Stomach (tissue), 4 donors: ENCODE measurements at regions not wholly inside any gene's neighbourhood (a gene's known extent, or its start where the extent isn't known, plus 50 kb on each side); places are given as distances from the start of the nearest gene placed in this dataset.

Experiments used
- CTCF ChIP-seq, 7 experiments: fragments of 450-650 bp in 4 of 7; fragments of 200-600 bp in 3 of 7; sonication (generic) in 3 of 7; IDR thresholded peaks; one replicate each; pipeline ENCODE4 v1.5.1; 2016 to 2019; ENCODE audit warnings: antibody characterized with exemption in 7 of 7, control low read depth in 2 of 7, mild to moderate bottlenecking in 1 of 7
- EP300 ChIP-seq: sonication (generic); formaldehyde crosslinking; IDR thresholded peaks from one replicate; pipeline ENCODE4 v1.6.1; 2017; ENCODE audit warnings: antibody characterized with exemption
- POLR2A ChIP-seq, 4 donors: fragments of 450-650 bp; IDR thresholded peaks; one replicate each; pipeline ENCODE4 v1.6.1; 2016; ENCODE audit warnings: antibody characterized with exemption in 4 of 4, control low read depth in 2 of 4, mild to moderate bottlenecking in 1 of 4, moderate library complexity in 1 of 4
- POLR2AphosphoS5 ChIP-seq, 3 donors: sonication (generic); formaldehyde crosslinking; IDR thresholded peaks; one replicate each; pipeline ENCODE4 v1.6.1; 2016; ENCODE audit warnings: antibody characterized with exemption in 3 of 3

- TF ChIP-seq CTCF (IDR thresholded peaks at IDR 0.05) (no peak), POLR2A (IDR thresholded peaks at IDR 0.05) (no peak), POLR2AphosphoS5 (IDR thresholded peaks at IDR 0.05) (no peak), EP300 (no peak)
Observed at GRCh38 chr7:131075406-131075805, 252.3 kb upstream of the MKLN1 start.
